ENCODE measurements at regions not wholly inside any gene's neighbourhood (a gene's known extent, or its start where the extent isn't known, plus 50 kb on each side); places are given as distances from the start of the nearest gene placed in this dataset.

- intact Hi-C loops (cut with DNase I; ENCODE audit: low total_unique reads) = no loop called here
- Histone ChIP-seq H3K27ac (no peak overlapping the region), H3K4me3 (no peak overlapping the region), H3K27me3 (no peaks in the 10 kb centered on the region), H3K4me1 (no peaks in the 10 kb centered on the region), H3K9me3 (no peaks in the 10 kb centered on the region), H3K36me3 (no peaks in the 10 kb centered on the region)
- TF ChIP-seq POLR2A (IDR thresholded peaks at IDR 0.05) = no peak
- TF ChIP-seq CTCF (IDR thresholded peaks at IDR 0.05 in 4 of 5, conservative IDR thresholded peaks at IDR 0.05 in 1 of 5) = no peak
- in situ Hi-C loops (cut with MboI; ENCODE audit: low sequenced_read_pairs in 4 of 4) = no loop called here
- no peak for ATAC-seq
- DNase-seq = no peak
Measured at GRCh38 chr20:7773511-7773910, 166.7 kb downstream of the HAO1 start.

- H3K27ac ChIP-seq = no peak overlapping the region
- TF ChIP-seq CTCF (IDR thresholded peaks at IDR 0.05 in 4 of 5, conservative IDR thresholded peaks at IDR 0.05 in 1 of 5) = no peak
- no peak for TF ChIP-seq POLR2A (IDR thresholded peaks at IDR 0.05)
- intact Hi-C loops (cut with DNase I; ENCODE audit: low total_unique reads) = no loop called here
- no peaks in the 10 kb centered on the region for H3K9me3 ChIP-seq
- no peaks in the 10 kb centered on the region for H3K36me3 ChIP-seq
- no peaks in the 10 kb centered on the region for H3K4me1 ChIP-seq
- H3K4me3 ChIP-seq = no peak overlapping the region
- ATAC-seq (no peak), DNase-seq (no peak)
- in situ Hi-C loops (cut with MboI; ENCODE audit: low sequenced_read_pairs in 4 of 4) = no loop called here
- H3K27me3 ChIP-seq = no peaks in the 10 kb centered on the region
Measured at GRCh38 chr20:7775072-7775471, 165.2 kb downstream of the HAO1 start.

- H3K27me3 ChIP-seq = no peaks in the 10 kb centered on the region
- H3K9me3 ChIP-seq = no peaks in the 10 kb centered on the region
- no peaks in the 10 kb centered on the region for H3K36me3 ChIP-seq
- in situ Hi-C loops (cut with MboI; ENCODE audit: low sequenced_read_pairs in 4 of 4) (no loop called here), intact Hi-C loops (cut with DNase I; ENCODE audit: low total_unique reads) (no loop called here)
- H3K27ac ChIP-seq = no peak overlapping the region
- DNase-seq = no peak
- TF ChIP-seq POLR2A (IDR thresholded peaks at IDR 0.05) = no peak
- no peak for TF ChIP-seq CTCF (IDR thresholded peaks at IDR 0.05 in 4 of 5, conservative IDR thresholded peaks at IDR 0.05 in 1 of 5)
- H3K4me3 ChIP-seq = no peak overlapping the region
- no peaks in the 10 kb centered on the region for H3K4me1 ChIP-seq
- ATAC-seq = no peak
Measured at GRCh38 chr20:7776148-7776547, 164.1 kb downstream of the HAO1 start.

GRCh38 chr20:7790189-7790588, 150.1 kb downstream of the HAO1 start:
- H3K4me1 ChIP-seq = no peaks in the 10 kb centered on the region
- ATAC-seq (no peak), DNase-seq (no peak)
- no peaks in the 10 kb centered on the region for H3K9me3 ChIP-seq
- H3K27me3 ChIP-seq = no peaks in the 10 kb centered on the region
- intact Hi-C loops (cut with DNase I; ENCODE audit: low total_unique reads) (no loop called here), in situ Hi-C loops (cut with MboI; ENCODE audit: low sequenced_read_pairs in 4 of 4) (no loop called here)
- no peaks in the 10 kb centered on the region for H3K36me3 ChIP-seq
- no peak for TF ChIP-seq POLR2A (IDR thresholded peaks at IDR 0.05)
- no peak for TF ChIP-seq CTCF (IDR thresholded peaks at IDR 0.05 in 4 of 5, conservative IDR thresholded peaks at IDR 0.05 in 1 of 5)
- no peak overlapping the region for H3K27ac ChIP-seq
- no peak overlapping the region for H3K4me3 ChIP-seq

DNA sequence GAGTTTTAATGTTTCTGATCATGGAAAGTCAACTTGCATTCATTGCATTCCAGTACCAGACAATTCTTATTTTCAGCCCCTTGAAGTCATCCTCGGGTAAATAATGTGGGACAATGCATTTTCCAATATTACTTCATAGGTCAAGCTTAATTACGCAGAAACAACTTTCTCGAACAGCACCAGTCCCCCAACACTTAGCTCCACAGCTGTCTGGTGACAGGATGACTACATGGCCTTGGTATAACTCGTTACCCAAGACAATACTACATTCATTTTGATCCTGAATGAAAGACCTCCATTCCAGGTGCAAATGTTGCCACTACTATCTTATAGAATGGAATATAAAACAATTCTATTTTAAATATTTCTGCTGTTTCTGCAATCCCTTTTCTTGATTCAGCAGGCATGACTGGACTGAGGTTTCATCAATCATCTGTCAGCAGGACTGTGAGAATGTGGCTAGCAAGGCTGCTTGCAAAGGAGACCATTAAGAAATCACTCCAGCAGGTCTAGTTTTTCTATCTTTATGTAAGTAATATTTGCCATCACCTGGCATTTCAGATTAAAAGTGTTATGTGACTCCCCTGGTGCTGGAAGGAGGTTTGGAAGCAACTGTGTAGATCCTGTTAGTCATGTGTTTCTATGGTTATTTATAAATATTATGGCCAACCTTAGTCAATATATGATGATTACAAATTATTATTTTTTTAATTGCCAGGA, 147.9 kb downstream of the HAO1 start:
- ATAC-seq (no peak), DNase-seq (no peak)
- H3K27me3 ChIP-seq = no peaks in the 10 kb centered on the region
- no peak for TF ChIP-seq POLR2A (IDR thresholded peaks at IDR 0.05)
- no peak for TF ChIP-seq CTCF (IDR thresholded peaks at IDR 0.05 in 4 of 5, conservative IDR thresholded peaks at IDR 0.05 in 1 of 5)
- no peaks in the 10 kb centered on the region for H3K36me3 ChIP-seq
- no peaks in the 10 kb centered on the region for H3K4me1 ChIP-seq
- H3K27ac ChIP-seq = no peak overlapping the region
- no peaks in the 10 kb centered on the region for H3K9me3 ChIP-seq
- in situ Hi-C loops (cut with MboI; ENCODE audit: low sequenced_read_pairs in 4 of 4) = no loop called here
- H3K4me3 ChIP-seq = no peak overlapping the region
- intact Hi-C loops (cut with DNase I; ENCODE audit: low total_unique reads) = no loop called here
